B cell (primary cell): ENCODE measurements at regions not wholly inside any gene's neighbourhood (a gene's known extent, or its start where the extent isn't known, plus 50 kb on each side); places are given as distances from the start of the nearest gene placed in this dataset.

Experiments used
- ATAC-seq: fragments of 200-7000 bp; cut with Tn5 transposase; one replicate; pipeline ENCODE4 v1.10.0; 2021; ENCODE audit warnings: low read depth, mild to moderate bottlenecking, moderate number of reproducible peaks, moderate library complexity
- CTCF ChIA-PET: fragments of 350-600 bp; sonication (Branson Sonifier 250); formaldehyde crosslinking; loops from one replicate; lab custom pipeline; 2021; ENCODE audit warnings: antibody characterized with exemption, inconsistent platforms; lab: Charles Lee
- POLR2A ChIA-PET: fragments of 350-600 bp; sonication (Branson Sonifier 250); formaldehyde crosslinking; loops from one replicate; lab custom pipeline; 2021; ENCODE audit warnings: antibody characterized with exemption; lab: Charles Lee
- DNase-seq: peaks from one replicate; pipeline ENCODE4 v3.0.0; 2013
- H2AFZ ChIP-seq: 2 replicates; pipeline ENCODE4 v1.6.1; 2012; ENCODE audit warnings: mild to moderate bottlenecking, low read depth, low read length; ENCODE audit not compliant: insufficient read depth, poor library complexity, severe bottlenecking
- H3K27ac ChIP-seq, 2 donors: 1 replicate in 1 of 2; 2 replicates in 1 of 2; pipeline ENCODE4 v1.5.1; 2012 to 2013; ENCODE audit warnings: low read length in 2 of 2, mild to moderate bottlenecking in 2 of 2, moderate library complexity in 1 of 2
- H3K27me3 ChIP-seq, 4 experiments: fragments of 200-600 bp in 1 of 4; sonication (generic) in 1 of 4; replicated peaks in 1 of 4; 1 replicate in 2 of 4; 2 replicates in 2 of 4; pipeline versions ENCODE4 v1.6.1 to v1.7.0; 2013 to 2016; ENCODE audit warnings: low read length in 3 of 4, mild to moderate bottlenecking in 2 of 4, mixed read lengths in 1 of 4, moderate library complexity in 1 of 4; ENCODE audit not compliant: insufficient read depth in 4 of 4, control insufficient read depth in 3 of 4; ENCODE audit errors: control extremely low read depth in 1 of 4
- H3K36me3 ChIP-seq, 2 experiments: replicated peaks in 1 of 2; 1 replicate in 1 of 2; 2 replicates in 1 of 2; pipeline versions ENCODE4 v1.6.1 to v1.7.1; 2013; ENCODE audit warnings: low read length in 1 of 2; ENCODE audit not compliant: insufficient read depth in 2 of 2, control insufficient read depth in 1 of 2; ENCODE audit errors: control extremely low read depth in 1 of 2, extremely low read depth in 1 of 2
- H3K4me1 ChIP-seq, 2 donors: fragments of 200-600 bp in 1 of 2; sonication (generic) in 1 of 2; 1 replicate in 1 of 2; 2 replicates in 1 of 2; pipeline versions ENCODE4 v1.5.1 to v1.6.1; 2013 to 2017; ENCODE audit warnings: low read length in 2 of 2; ENCODE audit not compliant: control insufficient read depth in 2 of 2, insufficient read depth in 2 of 2
- H3K4me2 ChIP-seq: replicated peaks from 2 replicates; pipeline ENCODE3; 2012; ENCODE audit warnings: mild to moderate bottlenecking, low read depth, low read length; ENCODE audit not compliant: poor library complexity, severe bottlenecking
- H3K4me3 ChIP-seq, 5 experiments: fragments of 200-600 bp in 1 of 5; sonication (generic) in 1 of 5; 1 replicate in 3 of 5; 2 replicates in 2 of 5; pipeline versions ENCODE4 v1.5.1 to v1.7.0; 2011 to 2016; ENCODE audit warnings: low read length in 4 of 5, mild to moderate bottlenecking in 4 of 5, low read depth in 2 of 5, control low read depth in 1 of 5, moderate library complexity in 1 of 5; ENCODE audit not compliant: insufficient read depth in 1 of 5; ENCODE audit errors: control extremely low read depth in 1 of 5, extremely low read depth in 1 of 5
- H3K79me2 ChIP-seq: fragments of 200-600 bp; sonication (generic); one replicate; pipeline ENCODE4 v1.6.0; 2016; ENCODE audit warnings: low read length; ENCODE audit not compliant: control insufficient read depth, insufficient read depth
- H3K9ac ChIP-seq: fragments of 200-600 bp; sonication (generic); 2 replicates; pipeline ENCODE4 v1.6.1; 2017; ENCODE audit warnings: mild to moderate bottlenecking, low read length, moderate library complexity
- H3K9me3 ChIP-seq, 3 donors: one replicate each; pipeline versions ENCODE4 v1.6.1 to v1.7.1; 2013; ENCODE audit warnings: low read length in 2 of 3; ENCODE audit not compliant: control insufficient read depth in 2 of 3, insufficient read depth in 1 of 3; ENCODE audit errors: control extremely low read depth in 1 of 3
- H4K20me1 ChIP-seq: 2 replicates; pipeline ENCODE4 v1.6.0; 2012; ENCODE audit warnings: mild to moderate bottlenecking, low read length; ENCODE audit not compliant: insufficient read depth, control insufficient read depth, poor library complexity, severe bottlenecking
- H3K27ac Mint-ChIP-seq: one replicate; pipeline ENCODE4 v1.8.0; 2021; ENCODE audit warnings: mixed read lengths
- H3K27me3 Mint-ChIP-seq: one replicate; pipeline ENCODE4 v1.8.0; 2021; ENCODE audit warnings: mixed read lengths
- H3K4me1 Mint-ChIP-seq: one replicate; pipeline ENCODE4 v1.8.0; 2021; ENCODE audit warnings: mixed read lengths
- H3K4me3 Mint-ChIP-seq: one replicate; pipeline ENCODE4 v1.8.0; 2021; ENCODE audit warnings: mixed read lengths
- H3K9me3 Mint-ChIP-seq: one replicate; pipeline ENCODE4 v1.8.0; 2022; ENCODE audit warnings: mixed read lengths; ENCODE audit not compliant: insufficient read depth
- EZH2 ChIP-seq: IDR thresholded peaks from 2 replicates; pipeline ENCODE4 v1.6.1; 2012; ENCODE audit warnings: borderline replicate concordance, low read depth, mild to moderate bottlenecking, moderate library complexity, low read length; ENCODE audit not compliant: insufficient read depth, poor library complexity, severe bottlenecking
- WGBS: methylation state at CpG from one replicate; pipeline ENCODE4 v1.1.5; 2013; ENCODE audit warnings: missing lambda C conversion rate; ENCODE audit not compliant: insufficient coverage; 5-methylcytosine and 5-hydroxymethylcytosine counted together
- intact Hi-C: fragments of 100-400 bp; cut with micrococcal nuclease; formaldehyde crosslinking; loops from one replicate; pipeline ENCODE4 v1.10.0; 2022
- TF ChIP-seq, protein P1 (sequence below): fragments of 200-600 bp; IDR thresholded peaks from one replicate; pipeline ENCODE4 v1.8.0; 2022; ENCODE audit warnings: antibody characterized with exemption, mild to moderate bottlenecking

DNA sequence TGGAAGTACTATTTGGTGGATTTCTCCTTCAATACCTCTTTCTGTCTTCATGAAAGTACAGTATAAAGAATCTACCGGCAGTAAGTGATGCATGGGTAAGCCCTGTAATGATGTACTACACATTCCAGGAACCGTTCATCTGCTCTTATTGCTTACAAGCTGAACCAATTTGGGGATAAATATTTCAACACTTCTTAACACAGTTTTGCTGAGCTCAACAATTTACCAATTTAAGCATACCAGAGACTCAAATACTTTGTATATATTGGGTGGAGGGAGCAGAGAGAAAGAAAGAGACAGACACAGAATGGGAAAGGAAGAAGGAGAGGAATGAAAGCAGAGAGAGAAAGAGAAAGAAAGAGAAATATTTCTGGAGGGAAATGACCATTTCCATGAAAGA lies 821.1 kb upstream of the FLRT2 start:
- Mint-ChIP-seq H3K4me3 (no peak overlapping the region), H3K27me3 (no peaks in the 10 kb centered on the region), H3K27ac (no peak overlapping the region), H3K4me1 (no peaks in the 10 kb centered on the region), H3K9me3 (peaks cover 2% of the 10 kb centered on the region)
- CTCF ChIA-PET = no interaction called here
- Histone ChIP-seq H3K9me3 (peaks cover 0 to 2% (median 0%) of the 10 kb centered on the region in 3 donors), H3K36me3 (no peaks in the 10 kb centered on the region), H3K4me3 (no peak overlapping the region), H3K27me3 (no peaks in the 10 kb centered on the region), H3K9ac (no peak overlapping the region), H2AFZ (no peak overlapping the region), H3K27ac (no peak overlapping the region), H4K20me1 (no peaks in the 10 kb centered on the region), H3K4me1 (no peaks in the 10 kb centered on the region), H3K79me2 (no peaks in the 10 kb centered on the region), H3K4me2 (no peak overlapping the region)
- no peak for TF ChIP-seq EZH2
- TF ChIP-seq, protein P1, sequence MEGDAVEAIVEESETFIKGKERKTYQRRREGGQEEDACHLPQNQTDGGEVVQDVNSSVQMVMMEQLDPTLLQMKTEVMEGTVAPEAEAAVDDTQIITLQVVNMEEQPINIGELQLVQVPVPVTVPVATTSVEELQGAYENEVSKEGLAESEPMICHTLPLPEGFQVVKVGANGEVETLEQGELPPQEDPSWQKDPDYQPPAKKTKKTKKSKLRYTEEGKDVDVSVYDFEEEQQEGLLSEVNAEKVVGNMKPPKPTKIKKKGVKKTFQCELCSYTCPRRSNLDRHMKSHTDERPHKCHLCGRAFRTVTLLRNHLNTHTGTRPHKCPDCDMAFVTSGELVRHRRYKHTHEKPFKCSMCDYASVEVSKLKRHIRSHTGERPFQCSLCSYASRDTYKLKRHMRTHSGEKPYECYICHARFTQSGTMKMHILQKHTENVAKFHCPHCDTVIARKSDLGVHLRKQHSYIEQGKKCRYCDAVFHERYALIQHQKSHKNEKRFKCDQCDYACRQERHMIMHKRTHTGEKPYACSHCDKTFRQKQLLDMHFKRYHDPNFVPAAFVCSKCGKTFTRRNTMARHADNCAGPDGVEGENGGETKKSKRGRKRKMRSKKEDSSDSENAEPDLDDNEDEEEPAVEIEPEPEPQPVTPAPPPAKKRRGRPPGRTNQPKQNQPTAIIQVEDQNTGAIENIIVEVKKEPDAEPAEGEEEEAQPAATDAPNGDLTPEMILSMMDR = no peak
- intact Hi-C loops = no loop called here
- POLR2A ChIA-PET = no interaction called here
- DNase-seq = no peak
- no CpG with 5 or more reads among the region's 2 CpGs for WGBS
- no peak for ATAC-seq

DNA sequence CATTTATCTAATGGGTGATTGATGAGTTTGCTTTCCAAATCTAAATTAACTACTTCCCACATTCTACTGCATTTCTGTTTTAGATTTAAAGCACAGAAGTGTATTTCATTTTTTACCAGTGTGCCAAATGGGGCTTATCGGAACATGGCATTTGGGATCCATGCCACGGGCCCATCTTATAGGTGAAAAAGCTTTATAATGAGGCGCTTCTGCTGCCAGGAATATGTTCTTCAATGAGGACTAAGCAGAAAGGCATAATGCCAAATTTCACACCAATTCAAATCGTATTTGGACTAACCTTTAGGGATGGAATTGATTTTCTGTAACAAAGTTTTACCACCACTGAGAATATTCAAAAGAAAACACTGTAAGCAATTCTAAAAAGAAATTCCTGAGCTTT lies 803.5 kb upstream of the FLRT2 start:
- Histone ChIP-seq H2AFZ (no peak overlapping the region), H3K27me3 (no peaks in the 10 kb centered on the region), H3K79me2 (no peaks in the 10 kb centered on the region), H3K4me2 (no peak overlapping the region), H3K36me3 (no peaks in the 10 kb centered on the region), H3K9me3 (peaks cover 0 to 5% (median 0%) of the 10 kb centered on the region in 3 donors), H3K9ac (no peak overlapping the region), H3K4me1 (no peaks in the 10 kb centered on the region), H4K20me1 (no peaks in the 10 kb centered on the region), H3K4me3 (no peak overlapping the region), H3K27ac (no peak overlapping the region)
- Mint-ChIP-seq H3K9me3 (peaks cover 17% of the 10 kb centered on the region), H3K4me1 (no peaks in the 10 kb centered on the region), H3K4me3 (no peak overlapping the region), H3K27ac (no peak overlapping the region), H3K27me3 (no peaks in the 10 kb centered on the region)
- ChIA-PET POLR2A (no interaction called here), CTCF (no interaction called here)
- intact Hi-C loops = no loop called here
- ATAC-seq (no peak), DNase-seq (no peak)
- TF ChIP-seq, protein P1 = no peak
- no peak for TF ChIP-seq EZH2
- WGBS = no CpG with 5 or more reads among the region's 4 CpGs
